H1 (cell line): ENCODE measurements at regions not wholly inside any gene's neighbourhood (a gene's known extent, or its start where the extent isn't known, plus 50 kb on each side); places are given as distances from the start of the nearest gene placed in this dataset.

Experiments used
- ASH2L ChIP-seq: fragments of 200-600, 300-600 bp; sonication (generic); IDR thresholded peaks from one replicate; pipeline ENCODE4 v1.7.1; 2017; ENCODE audit warnings: low read length
- CHD2 ChIP-seq: IDR thresholded peaks from 2 replicates; pipeline ENCODE4 v1.6.1; 2012; ENCODE audit warnings: low read length, improper control_type of control experiment
- EZH2 ChIP-seq: fragments of 200-600 bp; sonication (generic); IDR thresholded peaks from 2 replicates; pipeline ENCODE4 v1.7.1; 2012; ENCODE audit warnings: low read depth, mild to moderate bottlenecking, moderate library complexity, low read length, inconsistent platforms; ENCODE audit not compliant: severe bottlenecking
- JUN ChIP-seq: IDR thresholded peaks from 2 replicates; pipeline ENCODE4 v1.6.1; 2011; ENCODE audit warnings: low read depth, mild to moderate bottlenecking, improper control_type of control experiment, low read length
- RAD21 ChIP-seq, 2 experiments: IDR thresholded peaks in 1 of 2; conservative IDR thresholded peaks in 1 of 2; 2 replicates each; pipeline ENCODE4 v1.6.1; 2011; ENCODE audit warnings: low read depth in 2 of 2, low read length in 2 of 2, improper control_type of control experiment in 1 of 2, inconsistent platforms in 1 of 2, mild to moderate bottlenecking in 1 of 2, moderate library complexity in 1 of 2
- TAF1 ChIP-seq: IDR thresholded peaks from 2 replicates; pipeline ENCODE4 v1.6.1; 2011; ENCODE audit warnings: mild to moderate bottlenecking, low read depth, low read length
- TF ChIP-seq, protein P1 (sequence below), 3 experiments: IDR thresholded peaks; 1 replicate in 2 of 3; 2 replicates in 1 of 3; pipeline versions ENCODE4 v1.5.1 to v1.6.1; 2011; ENCODE audit warnings: low read length in 3 of 3, mild to moderate bottlenecking in 3 of 3, inconsistent platforms in 2 of 3, low read depth in 1 of 3, moderate library complexity in 1 of 3; ENCODE audit not compliant: insufficient read depth in 1 of 3; ENCODE audit errors: control extremely low read depth in 1 of 3

DNA sequence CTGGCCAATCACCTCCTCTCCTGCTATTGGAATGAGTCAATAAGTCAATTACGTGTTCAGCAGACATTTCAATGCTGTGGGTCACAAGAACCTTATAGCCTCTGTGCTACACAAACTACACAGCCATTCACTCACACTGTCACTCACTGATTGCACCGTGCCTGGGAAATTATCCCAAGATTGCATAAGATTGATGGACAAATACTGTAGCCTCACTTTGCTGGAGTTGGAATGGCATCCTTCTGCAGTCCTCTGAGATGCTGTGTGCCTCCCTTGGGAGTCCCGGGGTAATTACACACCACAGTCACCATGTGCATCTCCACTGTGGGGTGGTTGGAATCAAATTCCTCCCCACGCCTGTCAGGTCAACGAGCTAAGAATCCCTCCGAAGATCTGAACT lies 358.7 kb upstream of the MGMT start:
- TF ChIP-seq ASH2L (no peak), JUN (no peak), TAF1 (no peak), RAD21 (IDR thresholded peaks at IDR 0.05 in 1 of 2, conservative IDR thresholded peaks at IDR 0.05 in 1 of 2; ENCODE audit: low read depth in 2 of 2, low read length in 2 of 2) (no peak), EZH2 (no peak), CHD2 (no peak)
- TF ChIP-seq, protein P1, sequence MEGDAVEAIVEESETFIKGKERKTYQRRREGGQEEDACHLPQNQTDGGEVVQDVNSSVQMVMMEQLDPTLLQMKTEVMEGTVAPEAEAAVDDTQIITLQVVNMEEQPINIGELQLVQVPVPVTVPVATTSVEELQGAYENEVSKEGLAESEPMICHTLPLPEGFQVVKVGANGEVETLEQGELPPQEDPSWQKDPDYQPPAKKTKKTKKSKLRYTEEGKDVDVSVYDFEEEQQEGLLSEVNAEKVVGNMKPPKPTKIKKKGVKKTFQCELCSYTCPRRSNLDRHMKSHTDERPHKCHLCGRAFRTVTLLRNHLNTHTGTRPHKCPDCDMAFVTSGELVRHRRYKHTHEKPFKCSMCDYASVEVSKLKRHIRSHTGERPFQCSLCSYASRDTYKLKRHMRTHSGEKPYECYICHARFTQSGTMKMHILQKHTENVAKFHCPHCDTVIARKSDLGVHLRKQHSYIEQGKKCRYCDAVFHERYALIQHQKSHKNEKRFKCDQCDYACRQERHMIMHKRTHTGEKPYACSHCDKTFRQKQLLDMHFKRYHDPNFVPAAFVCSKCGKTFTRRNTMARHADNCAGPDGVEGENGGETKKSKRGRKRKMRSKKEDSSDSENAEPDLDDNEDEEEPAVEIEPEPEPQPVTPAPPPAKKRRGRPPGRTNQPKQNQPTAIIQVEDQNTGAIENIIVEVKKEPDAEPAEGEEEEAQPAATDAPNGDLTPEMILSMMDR (IDR thresholded peaks at IDR 0.05; ENCODE audit: control extremely low read depth in 1 of 3, insufficient read depth in 1 of 3, low read depth in 1 of 3, low read length in 3 of 3), result no peak
